Neuronal stem cell (in vitro differentiated cells): ENCODE measurements at regions not wholly inside any gene's neighbourhood (a gene's known extent, or its start where the extent isn't known, plus 50 kb on each side); places are given as distances from the start of the nearest gene placed in this dataset.
A peak's percentile ranks its signal among the peaks of the same experiment; 100 is the strongest.

Experiments used
- DNase-seq: peaks from one replicate; pipeline ENCODE4 v3.0.0-alpha.2; 2013; ENCODE audit warnings: low spot score
- H2AFZ ChIP-seq: one replicate; pipeline ENCODE4 v1.6.1; 2013; ENCODE audit warnings: mild to moderate bottlenecking, low read length, inconsistent platforms
- H2AK5ac ChIP-seq: 2 replicates; pipeline ENCODE4 v1.6.1; 2013; ENCODE audit warnings: low read depth, mild to moderate bottlenecking, inconsistent platforms, low read length, moderate library complexity, mixed read lengths
- H2BK120ac ChIP-seq: 2 replicates; pipeline ENCODE4 v1.6.1; 2013; ENCODE audit warnings: low read depth, mild to moderate bottlenecking, inconsistent platforms, low read length, moderate library complexity, mixed read lengths
- H2BK12ac ChIP-seq: one replicate; pipeline ENCODE4 v1.6.1; 2013; ENCODE audit warnings: low read length, inconsistent platforms
- H2BK15ac ChIP-seq: 2 replicates; pipeline ENCODE4 v1.6.1; 2013; ENCODE audit warnings: mild to moderate bottlenecking, low read length, inconsistent platforms, mixed read lengths
- H2BK5ac ChIP-seq: one replicate; pipeline ENCODE4 v1.6.1; 2013; ENCODE audit warnings: inconsistent platforms, mild to moderate bottlenecking, low read length, moderate library complexity
- H3K14ac ChIP-seq: one replicate; pipeline ENCODE4 v1.6.1; 2013; ENCODE audit warnings: low read length, inconsistent platforms
- H3K18ac ChIP-seq: 2 replicates; pipeline ENCODE4 v1.6.1; 2013; ENCODE audit warnings: low read length, inconsistent platforms
- H3K23ac ChIP-seq: 2 replicates; pipeline ENCODE4 v1.6.1; 2013; ENCODE audit warnings: low read depth, mild to moderate bottlenecking, mixed read lengths, low read length, inconsistent platforms; ENCODE audit not compliant: poor library complexity
- H3K27ac ChIP-seq: replicated peaks from 3 replicates; pipeline ENCODE4 v1.5.1; 2013; ENCODE audit warnings: low read length, inconsistent platforms
- H3K27me3 ChIP-seq, 3 experiments: 2 replicates each; pipeline ENCODE4 v1.6.1; 2013; ENCODE audit warnings: low read length in 3 of 3, mild to moderate bottlenecking in 2 of 3, inconsistent platforms in 1 of 3, low read depth in 1 of 3, mixed read lengths in 1 of 3, moderate library complexity in 1 of 3; ENCODE audit not compliant: control insufficient read depth in 3 of 3, insufficient read depth in 3 of 3
- H3K36me3 ChIP-seq, 2 donors: replicated peaks in 1 of 2; 2 replicates each; pipeline ENCODE4 v1.6.1; 2013; ENCODE audit warnings: low read length in 2 of 2; ENCODE audit not compliant: control insufficient read depth in 2 of 2, insufficient read depth in 2 of 2
- H3K4ac ChIP-seq: 2 replicates; pipeline ENCODE4 v1.6.1; 2013; ENCODE audit warnings: inconsistent platforms, mild to moderate bottlenecking, low read length, moderate library complexity
- H3K4me1 ChIP-seq, 2 donors: 1 replicate in 1 of 2; 2 replicates in 1 of 2; pipeline ENCODE4 v1.6.1; 2013; ENCODE audit warnings: low read length in 2 of 2, low read depth in 1 of 2; ENCODE audit not compliant: control insufficient read depth in 2 of 2, insufficient read depth in 1 of 2
- H3K4me2 ChIP-seq: one replicate; pipeline ENCODE4 v1.6.1; 2013; ENCODE audit warnings: mild to moderate bottlenecking, low read length, inconsistent platforms; ENCODE audit not compliant: insufficient read depth, poor library complexity, severe bottlenecking
- H3K4me3 ChIP-seq, 2 donors: 2 replicates each; pipeline ENCODE4 v1.5.1; 2013; ENCODE audit warnings: low read length in 2 of 2, mild to moderate bottlenecking in 2 of 2, inconsistent platforms in 1 of 2, moderate library complexity in 1 of 2
- H3K79me1 ChIP-seq: one replicate; pipeline ENCODE4 v1.6.1; 2013; ENCODE audit warnings: low read depth, mild to moderate bottlenecking, inconsistent platforms, low read length, moderate library complexity
- H3K9ac ChIP-seq: one replicate; pipeline ENCODE4 v1.6.1; 2013; ENCODE audit warnings: mild to moderate bottlenecking, low read depth, low read length, inconsistent platforms; ENCODE audit not compliant: poor library complexity
- H3K9me3 ChIP-seq, 2 donors: replicated peaks in 1 of 2; 2 replicates each; pipeline versions ENCODE3 to v1.6.1; 2013; ENCODE audit warnings: low read length in 2 of 2, mild to moderate bottlenecking in 2 of 2, inconsistent platforms in 1 of 2, low read depth in 1 of 2, mixed read lengths in 1 of 2, moderate library complexity in 1 of 2; ENCODE audit not compliant: control insufficient read depth in 2 of 2, insufficient read depth in 1 of 2
- H4K8ac ChIP-seq: one replicate; pipeline ENCODE4 v1.6.1; 2013; ENCODE audit warnings: low read depth, mild to moderate bottlenecking, inconsistent platforms, low read length, moderate library complexity
- H4K91ac ChIP-seq: one replicate; pipeline ENCODE4 v1.6.1; 2013; ENCODE audit warnings: low read length, low read depth, mild to moderate bottlenecking, inconsistent platforms; ENCODE audit not compliant: poor library complexity
- WGBS, 2 donors: extraction: QIAGEN DNeasy Blood & Tissue Kit; methylation state at CpG; one replicate each; pipeline ENCODE4 v1.1.7; 2013; ENCODE audit warnings: missing lambda C conversion rate in 2 of 2, mixed read lengths in 1 of 2; ENCODE audit not compliant: insufficient read length in 2 of 2, insufficient replicate concordance in 1 of 2; ENCODE audit errors: extremely low coverage in 2 of 2; 5-methylcytosine and 5-hydroxymethylcytosine counted together

- no CpG with 5 or more reads among the region's 6 CpGs for WGBS, 2 donors
- Histone ChIP-seq H2AK5ac (no peak overlapping the region), H2AFZ (peak overlapping the region; percentile 59), H2BK15ac (no peak overlapping the region), H4K91ac (no peak overlapping the region), H2BK5ac (no peak overlapping the region), H3K27ac (no peak overlapping the region), H3K23ac (no peak overlapping the region), H4K8ac (no peak overlapping the region), H3K79me1 (no peaks in the 10 kb centered on the region), H3K9ac (no peak overlapping the region), H3K4me2 (no peak overlapping the region), H2BK120ac (no peak overlapping the region), H3K18ac (no peak overlapping the region), H2BK12ac (no peak overlapping the region), H3K27me3 (no peaks in the 10 kb centered on the region), H3K9me3 (no peaks in the 10 kb centered on the region), H3K36me3 (no peaks in the 10 kb centered on the region), H3K4ac (no peak overlapping the region), H3K4me3 (no peak overlapping the region), H3K4me1 (peaks cover 10 to 24% of the 10 kb centered on the region in 2 donors), H3K14ac (no peak overlapping the region)
- no peak for DNase-seq
Observed at GRCh38 chr5:74257645-74258313, 382.7 kb downstream of the ENC1 start.

GRCh38 chr5:74257060-74257527 is 383.4 kb downstream of the ENC1 start:
- WGBS, 2 donors, result no CpG with 5 or more reads among the region's 5 CpGs
- peak overlapping the region; percentile 14 for H2AFZ ChIP-seq

DNA sequence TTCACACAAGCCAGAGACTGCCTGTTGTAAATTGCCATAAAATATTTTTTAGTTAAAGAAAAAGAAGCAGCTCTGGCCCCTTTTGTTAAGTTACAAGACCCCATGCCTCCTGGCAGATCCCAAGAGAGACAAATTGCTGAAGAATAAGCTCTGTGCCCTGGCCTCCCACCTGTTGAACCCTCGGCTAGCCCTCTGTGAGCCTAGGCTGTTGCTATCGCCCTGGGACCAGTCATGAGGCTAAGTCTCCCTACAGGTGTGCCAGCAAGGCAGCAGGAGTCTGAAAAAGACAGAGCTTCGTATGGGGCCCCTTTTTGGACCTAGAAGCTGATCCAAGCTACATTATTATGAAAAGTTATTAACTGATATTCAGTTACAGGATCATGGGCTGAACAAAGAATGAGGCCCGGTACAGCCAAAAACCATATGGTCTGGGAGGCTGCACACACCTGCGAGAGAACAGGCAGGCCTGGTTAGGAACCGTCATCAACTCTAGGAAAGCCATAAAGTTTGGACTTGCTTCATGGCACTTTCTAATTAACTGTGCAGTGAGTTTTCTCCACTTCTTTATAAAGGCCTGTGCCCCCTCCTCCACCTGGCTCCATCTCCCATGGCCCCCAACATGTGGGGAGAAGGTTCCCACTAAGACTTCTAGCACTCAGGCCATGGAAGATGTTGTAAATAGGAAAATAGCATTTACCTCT is 384.7 kb downstream of the ENC1 start:
- Histone ChIP-seq H2AFZ (no peak overlapping the region), H3K4me1 (peaks cover 13 to 23% of the 10 kb centered on the region in 2 donors), H3K9ac (no peak overlapping the region), H2BK12ac (no peak overlapping the region), H3K36me3 (no peaks in the 10 kb centered on the region), H3K27me3 (no peaks in the 10 kb centered on the region), H3K27ac (no peak overlapping the region), H3K14ac (no peak overlapping the region), H3K9me3 (no peaks in the 10 kb centered on the region), H2BK5ac (no peak overlapping the region), H3K4me2 (no peak overlapping the region), H3K4me3 (no peak overlapping the region), H2AK5ac (no peak overlapping the region), H2BK15ac (no peak overlapping the region), H3K18ac (peak overlapping the region; percentile 65), H3K4ac (no peak overlapping the region), H3K23ac (no peak overlapping the region), H4K91ac (no peak overlapping the region), H3K79me1 (no peaks in the 10 kb centered on the region), H4K8ac (no peak overlapping the region), H2BK120ac (no peak overlapping the region)
- no peak for DNase-seq
- WGBS, 2 donors, result no CpG with 5 or more reads among the region's 6 CpGs

More at GRCh38 chr5:74257060-74257527, 383.4 kb downstream of the ENC1 start:
- H3K18ac ChIP-seq, result peak overlapping the region; percentile 56
- peaks cover 10 to 21% of the 10 kb centered on the region in 2 donors for H3K4me1 ChIP-seq
- H2AK5ac ChIP-seq, result no peak overlapping the region
- no peak overlapping the region for H3K27ac ChIP-seq
- no peak for DNase-seq
- no peak overlapping the region for H2BK12ac ChIP-seq
- no peak overlapping the region for H3K23ac ChIP-seq
- H2BK120ac ChIP-seq, result no peak overlapping the region
- no peak overlapping the region for H4K8ac ChIP-seq
- peak overlapping the region; percentile 61 for H2BK15ac ChIP-seq
- H3K4me2 ChIP-seq, result no peak overlapping the region
- no peaks in the 10 kb centered on the region for H3K79me1 ChIP-seq
- H3K4me3 ChIP-seq, result no peak overlapping the region
- H2BK5ac ChIP-seq, result no peak overlapping the region
- H3K36me3 ChIP-seq, result no peaks in the 10 kb centered on the region
- H4K91ac ChIP-seq, result no peak overlapping the region
- H3K9me3 ChIP-seq, result no peaks in the 10 kb centered on the region
- no peak overlapping the region for H3K14ac ChIP-seq
- no peaks in the 10 kb centered on the region for H3K27me3 ChIP-seq
- H3K9ac ChIP-seq, result no peak overlapping the region
- H3K4ac ChIP-seq, result no peak overlapping the region

- H3K9me3 ChIP-seq, result no peaks in the 10 kb centered on the region
- H3K4me2 ChIP-seq, result no peak overlapping the region
- H3K4me1 ChIP-seq, result peaks cover 11 to 23% of the 10 kb centered on the region in 2 donors
- no peak overlapping the region for H2BK12ac ChIP-seq
- H4K91ac ChIP-seq, result no peak overlapping the region
- no peaks in the 10 kb centered on the region for H3K27me3 ChIP-seq
- DNase-seq, result no peak
- H3K9ac ChIP-seq, result no peak overlapping the region
- H3K79me1 ChIP-seq, result no peaks in the 10 kb centered on the region
- H3K36me3 ChIP-seq, result no peaks in the 10 kb centered on the region
- H2BK5ac ChIP-seq, result no peak overlapping the region
- no peak overlapping the region for H2AFZ ChIP-seq
- no peak overlapping the region for H2BK120ac ChIP-seq
- no peak overlapping the region for H3K23ac ChIP-seq
- no peak overlapping the region for H3K18ac ChIP-seq
- no peak overlapping the region for H3K14ac ChIP-seq
- H2AK5ac ChIP-seq, result no peak overlapping the region
- no peak overlapping the region for H2BK15ac ChIP-seq
- no peak overlapping the region for H3K27ac ChIP-seq
- H4K8ac ChIP-seq, result no peak overlapping the region
- no peak overlapping the region for H3K4me3 ChIP-seq
- no peak overlapping the region for H3K4ac ChIP-seq
- WGBS, 2 donors, result no CpG with 5 or more reads among the region's 1 CpG
Observed at GRCh38 chr5:74254257-74254656, 386.3 kb downstream of the ENC1 start.
